ENCODE measurements at regions not wholly inside any gene's neighbourhood (a gene's known extent, or its start where the extent isn't known, plus 50 kb on each side); places are given as distances from the start of the nearest gene placed in this dataset.
A peak's percentile ranks its signal among the peaks of the same experiment; 100 is the strongest.

GRCh38 chr11:81915045-81915444, 818.6 kb downstream of the FAM181B start:
- ChIA-PET POLR2A (no interaction called here), CTCF (ENCODE audit: low intra/inter-chr PET ratio, low total read pairs) (no interaction called here)
- Histone ChIP-seq H3K36me3 (replicated peaks in 1 of 2; ENCODE audit: control insufficient read depth in 1 of 2, insufficient read depth in 2 of 2, low read length in 2 of 2) (no peaks in the 10 kb centered on the region), H2AFZ (ENCODE audit: low read length) (no peak overlapping the region), H3K4me2 (ENCODE audit: low read depth, low read length) (no peak overlapping the region), H3K4me1 (ENCODE audit: insufficient read depth, low read length) (peaks cover 4% of the 10 kb centered on the region; the same call in 1 of the 2 replicates), H3K9ac (ENCODE audit: insufficient read depth, low read depth, low read length) (no peak overlapping the region), H3K79me2 (ENCODE audit: insufficient read depth, low read length) (no peaks in the 10 kb centered on the region), H3K9me3 (ENCODE audit: low read length) (no peaks in the 10 kb centered on the region), H3K4me3 (replicated peaks in 1 of 3; ENCODE audit: insufficient read depth in 1 of 3, low read depth in 2 of 3, low read length in 3 of 3) (no peak overlapping the region), H3K27ac (ENCODE audit: extremely low read length, insufficient read depth, low read length) (no peak overlapping the region), H3K27me3 (ENCODE audit: control insufficient read depth in 1 of 2, insufficient read depth in 2 of 2, low read length in 2 of 2) (no peaks in the 10 kb centered on the region), H4K20me1 (ENCODE audit: insufficient read depth, low read length) (no peaks in the 10 kb centered on the region)
- BruUV-seq (replicated peaks), result no TSS peak
- peak; percentile 6 for DNase-seq (ENCODE audit: low spot score)
- intact Hi-C loops (cut with micrococcal nuclease; ENCODE audit: unreplicated experiment), result no loop called here
- in situ Hi-C loops (cut with HindIII; ENCODE audit: extremely low pct_ligation_motif_present, low pct_unique_long_range_greater_than_20kb), result no loop called here
- no peak for FAIRE-seq
- TF ChIP-seq ZMAT5 (CRISPR knock-in tag; IDR thresholded peaks at IDR 0.05; ENCODE audit: borderline replicate concordance, low read depth), result no peak
- TF ChIP-seq HNF4A (CRISPR knock-in tag; IDR thresholded peaks at IDR 0.05), result peak; percentile 34; the same call in 1 of the 2 replicates
- no peak for TF ChIP-seq ZKSCAN1 (IDR thresholded peaks at IDR 0.05; ENCODE audit: low read length)
- no peak for TF ChIP-seq SOX6 (IDR thresholded peaks at IDR 0.05)
- peak; percentile 29; the same call in 1 of the 2 replicates for TF ChIP-seq SOX6 (CRISPR knock-in tag; IDR thresholded peaks at IDR 0.05)
- TF ChIP-seq SOX13 (IDR thresholded peaks at IDR 0.05), result no peak
- TF ChIP-seq SOX13 (CRISPR knock-in tag; conservative IDR thresholded peaks at IDR 0.05 in 1 of 2, IDR thresholded peaks at IDR 0.05 in 1 of 2), result peak in 1 of 2 experiments; percentile 57; a peak in 1 of 4 replicates
- peak; percentile 55; the same call in 1 of the 2 replicates for TF ChIP-seq SOX5 (CRISPR knock-in tag; IDR thresholded peaks at IDR 0.05; ENCODE audit: borderline replicate concordance)
- no peak; the same call in 2 of the 3 replicates for ATAC-seq

DNA sequence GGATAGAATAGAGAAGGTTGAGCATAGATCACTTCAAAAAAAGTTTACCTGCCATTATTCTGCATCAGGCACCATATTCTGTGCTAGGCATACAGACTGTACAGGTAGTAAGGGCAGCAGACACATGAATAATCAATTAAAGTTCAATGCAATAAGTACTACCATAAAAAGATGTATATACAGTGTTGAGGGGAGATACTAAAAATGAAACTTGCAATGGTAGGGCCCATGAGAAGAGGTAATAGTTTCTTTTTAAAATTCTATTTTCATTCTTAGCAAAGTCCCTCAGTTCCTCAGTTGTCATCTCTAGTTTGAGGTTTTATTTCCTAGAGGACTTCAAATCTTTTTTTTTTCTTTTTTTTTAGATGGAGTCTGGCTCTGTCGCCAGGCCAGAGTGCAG, 819.9 kb downstream of the FAM181B start:
- CTCF ChIA-PET (ENCODE audit: low intra/inter-chr PET ratio, low total read pairs), result no interaction called here

More for the DNA sequence above, 819.9 kb downstream of the FAM181B start:
- BruUV-seq (replicated peaks), result no TSS peak
- peaks cover 4% of the 10 kb centered on the region; the same call in 1 of the 2 replicates for H3K4me1 ChIP-seq (ENCODE audit: insufficient read depth, low read length)
- POLR2A ChIA-PET, result no interaction called here
- DNase-seq (ENCODE audit: low spot score), result no peak
- no peak for ATAC-seq
- H4K20me1 ChIP-seq (ENCODE audit: insufficient read depth, low read length), result no peaks in the 10 kb centered on the region
- H3K36me3 ChIP-seq (replicated peaks in 1 of 2; ENCODE audit: control insufficient read depth in 1 of 2, insufficient read depth in 2 of 2, low read length in 2 of 2), result no peaks in the 10 kb centered on the region
- no peaks in the 10 kb centered on the region for H3K79me2 ChIP-seq (ENCODE audit: insufficient read depth, low read length)
- H3K27ac ChIP-seq (ENCODE audit: extremely low read length, insufficient read depth, low read length), result no peak overlapping the region
- no peak overlapping the region for H3K4me3 ChIP-seq (replicated peaks in 1 of 3; ENCODE audit: insufficient read depth in 1 of 3, low read depth in 2 of 3, low read length in 3 of 3)
- H3K4me2 ChIP-seq (ENCODE audit: low read depth, low read length), result no peak overlapping the region
- in situ Hi-C loops (cut with HindIII; ENCODE audit: extremely low pct_ligation_motif_present, low pct_unique_long_range_greater_than_20kb) (no loop called here), intact Hi-C loops (cut with micrococcal nuclease; ENCODE audit: unreplicated experiment) (no loop called here)
- no peak overlapping the region for H3K9ac ChIP-seq (ENCODE audit: insufficient read depth, low read depth, low read length)
- H3K27me3 ChIP-seq (ENCODE audit: control insufficient read depth in 1 of 2, insufficient read depth in 2 of 2, low read length in 2 of 2), result no peaks in the 10 kb centered on the region
- no peak for FAIRE-seq
- 12% methylated on average over 1 of the region's 1 CpG for WGBS (ENCODE audit: low lambda C conversion rate)
- H2AFZ ChIP-seq (ENCODE audit: low read length), result no peak overlapping the region
- TF ChIP-seq ZBTB44 (CRISPR knock-in tag; IDR thresholded peaks at IDR 0.05) (no peak), HOXD1 (CRISPR knock-in tag; IDR thresholded peaks at IDR 0.05) (no peak), KLF13 (CRISPR knock-in tag; IDR thresholded peaks at IDR 0.05) (no peak), USF2 (IDR thresholded peaks at IDR 0.05; ENCODE audit: low read depth, low read length) (no peak), USF2 (CRISPR knock-in tag; IDR thresholded peaks at IDR 0.05; ENCODE audit: borderline replicate concordance) (no peak), GMEB2 (CRISPR knock-in tag; IDR thresholded peaks at IDR 0.05; ENCODE audit: low read depth) (no peak)
- no peaks in the 10 kb centered on the region for H3K9me3 ChIP-seq (ENCODE audit: low read length)
